RPMI8226 (cell line): ENCODE measurements at regions not wholly inside any gene's neighbourhood (a gene's known extent, or its start where the extent isn't known, plus 50 kb on each side); places are given as distances from the start of the nearest gene placed in this dataset.

Experiments
- DNase-seq: peaks from one replicate; pipeline ENCODE4 v3.0.0-alpha.2; 2015

GRCh38 chr11:134906356-134906955 lies 494.4 kb upstream of the B3GAT1 start:
- no peak for DNase-seq

- no peak for DNase-seq
These were observed 493.9 kb upstream of the B3GAT1 start for GRCh38 chr11:134905928-134906327.

GRCh38 chr11:134905517-134905916 lies 493.5 kb upstream of the B3GAT1 start:
- no peak for DNase-seq

GRCh38 chr11:134904103-134904790 lies 492.2 kb upstream of the B3GAT1 start:
- no peak for DNase-seq

- no peak for DNase-seq
These were observed 490.2 kb upstream of the B3GAT1 start for GRCh38 chr11:134901955-134902918.

- no peak for DNase-seq
These were observed 489.5 kb upstream of the B3GAT1 start for GRCh38 chr11:134901542-134901941.

- no peak for DNase-seq
These were observed 482.0 kb upstream of the B3GAT1 start for GRCh38 chr11:134893810-134894685.

- no peak for DNase-seq
These were observed 478.4 kb upstream of the B3GAT1 start for GRCh38 chr11:134890446-134890845.

- no peak for DNase-seq
These were observed 477.8 kb upstream of the B3GAT1 start for GRCh38 chr11:134889832-134890231.

GRCh38 chr11:134888821-134889220 lies 476.8 kb upstream of the B3GAT1 start:
- no peak for DNase-seq

GRCh38 chr11:134887896-134888295 lies 475.9 kb upstream of the B3GAT1 start:
- no peak for DNase-seq

- DNase-seq, result no peak
These were observed 471.4 kb upstream of the B3GAT1 start for GRCh38 chr11:134883484-134883883.

- DNase-seq, result no peak
These were observed 470.7 kb upstream of the B3GAT1 start for GRCh38 chr11:134882671-134883297.

GRCh38 chr11:134882141-134882540 lies 470.1 kb upstream of the B3GAT1 start:
- DNase-seq, result no peak

GRCh38 chr11:134880788-134881187 lies 468.7 kb upstream of the B3GAT1 start:
- no peak for DNase-seq

- DNase-seq, result no peak
These were observed 467.9 kb upstream of the B3GAT1 start for GRCh38 chr11:134879931-134880330.

- no peak for DNase-seq
These were observed 467.3 kb upstream of the B3GAT1 start for GRCh38 chr11:134879341-134879740.

- no peak for DNase-seq
These were observed 466.7 kb upstream of the B3GAT1 start for GRCh38 chr11:134878785-134879184.

GRCh38 chr11:134876226-134876625 lies 464.2 kb upstream of the B3GAT1 start:
- DNase-seq, result no peak

- no peak for DNase-seq
These were observed 455.1 kb upstream of the B3GAT1 start for GRCh38 chr11:134866981-134867675.

- DNase-seq, result no peak
These were observed 454.2 kb upstream of the B3GAT1 start for GRCh38 chr11:134866215-134866614.

GRCh38 chr11:134864968-134865305 lies 452.9 kb upstream of the B3GAT1 start:
- DNase-seq, result no peak
